COLO668 (cell line): ENCODE measurements at regions not wholly inside any gene's neighbourhood (a gene's known extent, or its start where the extent isn't known, plus 50 kb on each side); places are given as distances from the start of the nearest gene placed in this dataset.
A peak's percentile ranks its signal among the peaks of the same experiment; 100 is the strongest.

Source experiments
- DNase-seq: peaks from one replicate; lab custom pipeline; 2025; ENCODE audit not compliant: unreplicated experiment; lab: John Stamatoyannopoulos, UW

- no peak for DNase-seq
These were observed 187.8 kb downstream of the TOMM20 start for GRCh38 chr1:234940841-234941240.

DNA sequence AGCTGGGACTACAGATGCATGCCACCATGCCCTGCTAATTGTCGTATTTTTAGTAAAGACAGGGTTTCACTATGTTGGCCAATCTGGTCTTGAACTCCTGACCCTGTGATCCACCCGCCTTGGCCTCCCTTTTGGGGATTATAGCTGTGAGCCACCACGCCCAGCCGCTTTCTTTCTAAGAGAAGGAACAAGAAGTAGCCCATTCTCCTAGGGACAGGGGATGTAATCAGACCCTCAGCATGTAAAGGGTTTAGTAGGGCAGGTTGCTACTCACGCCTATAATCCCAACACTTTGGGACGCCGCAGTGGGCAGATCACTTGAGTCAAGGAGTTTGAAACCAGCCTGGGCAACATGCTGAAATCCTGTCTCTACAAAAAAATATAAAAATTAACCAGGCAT is 189.7 kb downstream of the TOMM20 start:
- DNase-seq: no peak

- no peak for DNase-seq
These were observed 190.5 kb downstream of the TOMM20 start for GRCh38 chr1:234938135-234938534.

DNA sequence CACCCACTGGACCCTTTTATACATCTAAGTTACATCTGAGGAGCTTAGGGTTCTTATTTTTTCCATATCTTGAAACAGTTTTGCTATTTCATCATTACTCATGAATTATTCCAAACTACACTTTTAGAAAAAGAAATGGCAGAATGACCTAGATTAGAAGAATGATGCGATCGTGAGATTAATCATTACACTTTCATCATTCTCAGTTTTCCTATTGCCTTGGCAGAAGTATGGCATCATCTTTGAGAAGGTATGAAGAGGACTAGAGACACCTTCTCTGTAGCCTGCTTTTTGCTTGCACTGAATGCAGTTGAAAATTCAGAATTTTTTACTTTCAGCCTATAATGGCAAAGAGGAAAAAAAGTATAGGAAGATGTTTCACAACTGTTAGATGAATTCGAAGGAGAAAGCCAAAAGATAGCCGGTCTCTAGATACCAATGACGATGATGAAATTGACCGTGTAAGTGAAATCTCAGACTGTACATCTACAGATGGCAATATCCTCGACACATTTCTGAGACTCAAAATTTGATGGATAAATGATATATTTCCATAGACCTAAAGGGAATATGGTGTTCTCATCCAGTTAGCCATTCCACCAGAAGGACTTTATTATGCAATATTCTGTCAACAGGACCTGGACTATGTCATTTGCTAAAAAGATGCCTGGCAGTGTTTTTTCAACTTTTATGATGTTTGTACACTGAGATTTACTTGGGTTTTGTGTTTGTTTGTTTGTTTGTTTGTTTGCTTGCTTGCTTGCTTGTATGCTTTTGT is 191.8 kb downstream of the TOMM20 start:
- DNase-seq: no peak

DNA sequence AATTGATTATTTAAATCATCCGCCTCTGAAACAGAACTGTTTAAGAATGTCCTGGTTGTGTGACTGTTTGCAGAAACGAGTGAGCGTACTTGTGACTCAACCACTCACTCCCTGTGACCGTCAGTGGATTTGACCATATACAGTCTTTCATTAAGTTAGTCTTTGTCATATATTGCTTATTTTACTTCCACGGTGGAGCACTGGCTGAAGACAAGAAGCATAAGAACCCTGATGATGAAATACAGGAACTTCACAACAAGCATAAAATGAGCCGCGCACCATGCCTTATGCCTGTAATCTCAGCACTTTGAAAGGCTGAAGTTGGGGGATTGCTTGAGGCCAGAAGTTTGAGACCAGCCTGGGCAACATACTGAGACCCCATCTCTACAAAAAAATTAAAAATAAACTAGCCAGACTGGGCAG is 194.0 kb downstream of the TOMM20 start:
- no peak for DNase-seq

DNA sequence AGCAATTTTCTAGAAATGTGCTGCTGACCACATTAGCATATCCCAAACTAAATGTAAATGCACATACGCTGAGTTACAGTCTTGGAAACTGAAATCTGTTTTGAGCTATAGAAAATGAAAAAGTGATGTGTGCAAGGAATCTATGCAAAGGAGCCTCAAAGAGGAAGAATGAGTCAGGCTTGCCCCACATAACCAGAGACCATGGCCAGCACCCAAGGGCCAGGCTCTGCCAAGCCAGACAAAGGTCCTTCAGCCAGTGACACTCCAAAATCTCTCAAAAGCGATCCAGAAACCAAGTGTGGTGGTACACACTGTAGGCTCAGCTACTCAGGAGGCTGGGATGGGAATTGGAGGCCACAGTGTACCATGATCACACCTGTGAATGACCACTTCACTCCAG is 195.2 kb downstream of the TOMM20 start:
- no peak for DNase-seq

DNA sequence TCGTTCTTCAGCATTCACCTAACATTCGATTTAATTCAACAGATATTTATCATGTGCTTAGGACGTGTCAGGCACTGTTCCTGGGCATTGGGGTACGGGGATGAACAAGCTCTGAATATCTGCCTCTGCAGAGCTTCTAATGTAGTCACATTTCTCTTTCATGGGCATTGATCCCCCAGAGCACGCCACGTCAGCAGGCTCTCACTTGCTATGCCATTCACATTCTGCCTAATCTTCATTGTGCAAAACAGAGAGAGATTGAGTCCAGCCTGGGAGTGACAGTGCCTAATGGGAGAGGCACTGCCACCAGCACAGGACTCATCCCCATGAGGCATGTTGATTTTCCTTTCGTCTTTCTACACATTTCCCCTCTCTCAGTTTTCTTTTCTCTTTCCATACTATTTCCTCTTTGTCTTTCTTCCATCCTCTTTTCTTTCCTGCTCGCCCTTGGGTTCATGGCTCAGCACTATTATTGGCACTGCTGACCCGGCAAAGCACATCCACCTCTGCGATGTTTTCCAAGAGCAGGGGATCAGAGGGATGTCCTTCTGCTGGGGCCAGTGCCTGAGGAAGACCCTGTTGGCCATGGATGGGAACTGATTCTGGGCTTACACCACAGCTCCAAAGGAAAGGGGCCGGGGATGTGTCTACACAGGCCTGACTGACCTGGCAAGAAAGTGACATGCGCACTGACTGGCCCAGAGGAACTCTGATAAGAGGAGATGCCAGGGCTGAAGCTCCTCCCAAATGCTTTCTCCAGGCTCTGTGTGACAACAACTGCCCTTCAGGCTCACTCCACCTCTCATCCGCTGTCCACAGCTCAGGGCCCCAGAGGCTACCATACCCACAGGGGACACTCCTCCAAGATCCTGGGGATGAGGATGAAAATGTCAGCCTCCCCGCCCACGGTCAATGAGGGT is 195.9 kb downstream of the TOMM20 start:
- no peak for DNase-seq

- no peak for DNase-seq
These were observed 196.5 kb downstream of the TOMM20 start for GRCh38 chr1:234932106-234932505.

- DNase-seq: no peak
These were observed 197.1 kb downstream of the TOMM20 start for GRCh38 chr1:234931404-234931973.

DNA sequence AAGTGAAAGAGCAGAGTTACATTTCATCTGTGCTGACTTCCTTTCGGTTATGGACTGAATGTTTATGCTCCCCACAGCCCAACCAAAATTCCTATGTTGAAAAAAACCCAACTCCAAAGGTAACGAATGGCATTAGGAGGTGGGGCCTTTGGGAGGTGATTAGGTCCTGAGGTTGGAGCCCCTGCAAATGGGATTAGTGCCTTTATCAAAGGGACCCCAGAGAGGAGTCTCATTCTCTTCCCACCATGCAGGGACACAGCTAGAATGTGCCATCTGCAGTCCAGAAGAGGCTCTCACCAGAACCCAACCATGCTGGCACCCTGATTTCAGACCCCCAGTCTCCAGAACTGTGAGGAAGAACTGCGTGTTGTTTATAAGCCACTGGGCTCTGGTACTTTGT is 199.3 kb downstream of the TOMM20 start:
- DNase-seq: no peak

DNA sequence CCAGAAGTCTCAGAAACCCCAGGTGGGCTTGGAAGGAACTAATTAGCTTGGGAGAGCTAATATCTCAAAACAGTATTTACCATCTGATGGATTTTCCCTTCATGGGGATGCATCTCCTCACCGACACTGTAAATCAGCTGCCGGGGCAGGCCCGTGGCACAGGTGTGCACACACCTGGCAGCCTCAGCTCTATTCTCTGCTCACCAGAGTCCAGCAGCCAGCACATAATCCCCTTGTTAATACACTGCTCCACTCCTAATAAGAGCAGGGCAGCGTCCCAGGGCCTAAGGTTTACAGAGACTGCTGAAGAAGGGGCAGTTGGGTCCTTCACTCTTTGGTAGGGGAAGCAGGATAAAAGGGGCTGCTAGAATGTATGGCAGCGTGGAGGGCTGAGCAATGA is 200.0 kb downstream of the TOMM20 start:
- peak; percentile 79 for DNase-seq

GRCh38 chr1:234927971-234928640 is 200.5 kb downstream of the TOMM20 start:
- DNase-seq: no peak

DNA sequence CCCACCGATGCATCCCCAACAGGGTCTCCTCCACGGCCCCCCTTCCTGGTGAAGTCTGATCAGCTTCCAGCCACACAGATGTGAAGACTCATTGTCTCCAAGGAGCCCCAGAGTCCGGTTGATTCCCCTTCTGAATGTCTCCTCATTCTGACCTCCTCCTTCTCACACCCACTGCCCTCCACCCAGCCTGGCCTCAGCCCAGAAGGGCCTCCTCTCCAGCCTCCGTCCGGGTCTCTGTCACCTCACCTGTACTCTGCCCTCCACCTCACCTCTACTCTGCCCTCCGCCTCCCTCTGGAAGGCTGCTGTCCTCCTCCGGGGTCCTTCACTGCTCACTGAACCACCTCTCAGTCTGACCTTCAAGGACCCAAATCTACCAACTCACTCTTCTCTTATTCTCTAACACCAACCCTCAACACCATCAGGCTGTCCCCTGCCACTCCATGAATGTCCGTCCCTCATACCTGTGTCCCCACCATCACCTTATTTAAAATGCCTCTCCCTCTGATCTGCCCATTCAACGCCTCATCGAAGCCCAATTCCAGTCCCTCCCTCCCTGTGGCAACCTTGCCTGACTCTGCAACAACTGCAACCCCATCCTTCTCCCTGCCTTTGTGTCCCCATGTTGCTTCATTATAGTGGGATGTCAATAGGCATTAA is 201.2 kb downstream of the TOMM20 start:
- no peak for DNase-seq

DNA sequence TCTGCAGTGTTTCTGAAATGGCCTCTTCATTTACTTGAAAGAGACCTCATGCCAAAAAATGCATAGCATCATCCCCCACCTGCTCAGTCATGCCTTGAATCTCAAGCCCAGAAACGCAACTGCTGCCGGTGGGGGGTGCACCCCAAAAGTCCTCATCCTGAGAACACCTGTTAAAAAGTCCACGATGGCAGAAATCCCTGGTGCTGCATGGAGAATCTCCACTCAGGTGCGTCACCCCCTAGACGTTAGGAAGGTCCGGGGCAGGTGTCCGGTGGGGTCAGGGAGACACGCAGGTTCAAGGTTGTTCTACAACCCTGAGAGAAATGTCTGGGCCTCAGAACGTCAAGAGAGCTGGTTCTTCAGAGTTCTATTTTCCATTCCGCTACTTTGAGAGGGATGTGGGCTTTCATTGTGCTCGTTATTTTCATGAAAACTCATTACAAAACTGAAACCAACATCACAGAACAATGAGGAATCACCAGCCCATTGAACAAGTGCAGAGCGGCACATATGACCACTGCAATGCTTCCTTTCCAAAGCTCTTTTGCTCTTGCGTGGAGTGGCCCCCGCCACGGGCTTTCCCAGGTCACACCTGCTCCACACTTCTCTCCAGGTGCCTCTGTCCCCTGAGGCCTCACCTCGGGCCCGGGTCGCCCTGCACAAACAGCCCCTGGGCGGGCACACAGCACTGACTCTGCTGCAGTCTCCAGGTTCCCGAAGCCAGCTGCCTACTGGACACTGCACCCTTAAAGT is 201.9 kb downstream of the TOMM20 start:
- DNase-seq: peak; percentile 40

GRCh38 chr1:234926264-234926558 is 202.4 kb downstream of the TOMM20 start:
- DNase-seq: no peak

GRCh38 chr1:234925440-234926263 is 203.0 kb downstream of the TOMM20 start:
- DNase-seq: no peak

GRCh38 chr1:234924450-234925355 is 203.9 kb downstream of the TOMM20 start:
- DNase-seq: no peak

DNA sequence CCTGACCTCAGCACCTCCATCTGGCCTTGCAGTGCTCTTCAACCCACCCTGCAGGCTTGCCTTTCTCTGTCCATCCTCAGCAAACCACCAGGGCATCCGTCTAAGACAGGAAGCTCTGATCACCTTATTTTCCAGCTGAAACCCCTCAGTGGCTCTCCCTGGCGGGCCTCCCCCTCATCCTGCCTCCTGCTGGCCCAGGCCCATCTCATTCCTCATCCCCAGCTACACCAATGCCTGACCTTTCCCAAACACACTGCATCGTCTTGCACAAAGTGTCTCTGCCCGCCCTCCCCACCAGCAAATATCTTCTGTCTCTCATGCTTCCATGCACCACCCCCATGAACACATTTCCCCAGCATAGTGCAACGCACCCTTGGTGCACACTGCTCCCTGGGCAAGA is 205.0 kb downstream of the TOMM20 start:
- DNase-seq: no peak
